ENCODE measurements at regions not wholly inside any gene's neighbourhood (a gene's known extent, or its start where the extent isn't known, plus 50 kb on each side); places are given as distances from the start of the nearest gene placed in this dataset.

DNA sequence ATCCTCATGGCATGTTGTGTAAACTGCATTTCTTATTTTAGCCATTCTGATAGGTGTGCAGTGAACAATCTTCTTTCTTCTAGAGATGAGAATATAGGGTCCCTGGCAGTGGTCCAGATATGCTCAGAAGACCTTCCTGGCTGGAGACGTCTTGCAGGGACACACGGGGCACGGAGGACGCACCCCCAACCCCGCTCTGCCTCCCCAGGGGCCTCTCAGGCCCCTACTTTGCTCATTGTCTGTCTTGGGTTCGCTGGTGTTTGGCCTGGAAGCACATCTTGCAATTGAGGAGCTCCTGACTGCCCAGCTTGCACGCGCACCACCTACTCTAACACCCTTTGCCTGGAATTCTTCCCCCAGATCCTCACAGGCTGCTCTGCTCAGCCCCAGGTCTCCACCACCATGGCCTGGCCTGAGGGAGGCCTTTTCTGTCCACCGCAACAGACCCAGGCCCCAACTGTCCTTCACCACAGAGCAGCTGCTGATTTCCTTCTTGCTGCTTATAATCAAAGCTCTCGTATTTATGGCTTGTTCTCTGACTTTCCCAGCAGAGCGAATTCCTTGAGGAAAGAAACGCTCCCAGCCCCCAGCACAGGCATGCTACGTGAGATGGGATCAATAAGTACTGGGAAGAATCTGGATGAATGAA lies 295.9 kb upstream of the HDAC4 start:
- no peak overlapping the region for H3K9ac ChIP-seq (ENCODE audit: insufficient read depth in 1 of 2, low read depth in 2 of 2, low read length in 2 of 2)
- H4K20me1 ChIP-seq (replicated peaks; ENCODE audit: control insufficient read depth, insufficient read depth, low read length) = no peaks in the 10 kb centered on the region
- in situ Hi-C loops (cut with MboI) (no loop called here), intact Hi-C loops (cut with micrococcal nuclease) (no loop called here)
- no peaks in the 10 kb centered on the region for H3K79me2 ChIP-seq (ENCODE audit: control insufficient read depth, insufficient read depth, low read length)
- DNase-seq (ENCODE audit: extremely low read depth in 1 of 4, low spot score in 3 of 4) = no peak
- H2AFZ ChIP-seq (ENCODE audit: low read depth, low read length) = no peak overlapping the region
- peaks cover 0 to 3% of the 10 kb centered on the region in 2 experiments; a peak in 2 of 5 replicates for H3K4me1 ChIP-seq (replicated peaks in 1 of 2; ENCODE audit: control insufficient read depth in 2 of 2, insufficient read depth in 2 of 2, low read length in 2 of 2)
- H3K27me3 ChIP-seq (ENCODE audit: control insufficient read depth in 2 of 2, insufficient read depth in 2 of 2, low read length in 2 of 2) = peaks cover 2 to 24% of the 10 kb centered on the region in 2 experiments; a peak in 2 of 5 replicates
- POLR2A ChIA-PET = interaction anchor here (0.6 kb wide), 1 partner anchor 56 kb away, joined by 4 read pairs; no protein-coding TSS in a partner anchor
- no peak overlapping the region for H3K4me2 ChIP-seq (ENCODE audit: insufficient read depth, low read length)
- H3K4me3 ChIP-seq = no peak overlapping the region
- no TSS peak for BruUV-seq (replicated peaks)
- H3K9me3 ChIP-seq (replicated peaks; ENCODE audit: control insufficient read depth, insufficient read depth, low read depth, low read length) = no peaks in the 10 kb centered on the region
- no peaks in the 10 kb centered on the region for H3K9me1 ChIP-seq (ENCODE audit: control insufficient read depth, insufficient read depth, low read length)
- WGBS (ENCODE audit: insufficient coverage, low coverage, missing lambda C conversion rate) = 2% methylated on average over 13 of the region's 13 CpGs
- CTCF ChIA-PET (ENCODE audit: low intra/inter-chr PET ratio) = no interaction called here
- no peak overlapping the region for H3K27ac ChIP-seq (ENCODE audit: extremely low read depth, low read depth, low read length)
- no peak for ATAC-seq
- FAIRE-seq = no peak
- no peaks in the 10 kb centered on the region for H3K36me3 ChIP-seq (ENCODE audit: control insufficient read depth, insufficient read depth, low read length)
- no peak for TF ChIP-seq KDM5B (IDR thresholded peaks at IDR 0.05; ENCODE audit: insufficient replicate concordance, low read depth, low read length)
- no peak for TF ChIP-seq TAF7 (tag; IDR thresholded peaks at IDR 0.05)
- TF ChIP-seq SIN3A (IDR thresholded peaks at IDR 0.05; ENCODE audit: borderline replicate concordance in 2 of 2, control insufficient read depth in 1 of 2, low read depth in 2 of 2, low read length in 2 of 2) = no peak
- TF ChIP-seq TRIM24 (IDR thresholded peaks at IDR 0.05) = no peak
- TF ChIP-seq ZNF583 (CRISPR knock-in tag; IDR thresholded peaks at IDR 0.05) = no peak
- no peak for TF ChIP-seq RBM15 (IDR thresholded peaks at IDR 0.05; ENCODE audit: insufficient read depth, low read length)
- TF ChIP-seq, protein P1, sequence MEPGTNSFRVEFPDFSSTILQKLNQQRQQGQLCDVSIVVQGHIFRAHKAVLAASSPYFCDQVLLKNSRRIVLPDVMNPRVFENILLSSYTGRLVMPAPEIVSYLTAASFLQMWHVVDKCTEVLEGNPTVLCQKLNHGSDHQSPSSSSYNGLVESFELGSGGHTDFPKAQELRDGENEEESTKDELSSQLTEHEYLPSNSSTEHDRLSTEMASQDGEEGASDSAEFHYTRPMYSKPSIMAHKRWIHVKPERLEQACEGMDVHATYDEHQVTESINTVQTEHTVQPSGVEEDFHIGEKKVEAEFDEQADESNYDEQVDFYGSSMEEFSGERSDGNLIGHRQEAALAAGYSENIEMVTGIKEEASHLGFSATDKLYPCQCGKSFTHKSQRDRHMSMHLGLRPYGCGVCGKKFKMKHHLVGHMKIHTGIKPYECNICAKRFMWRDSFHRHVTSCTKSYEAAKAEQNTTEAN (CRISPR knock-in tag; IDR thresholded peaks at IDR 0.05) = no peak
- no peak for TF ChIP-seq FOSL1 (tag; conservative IDR thresholded peaks at IDR 0.05)
- TF ChIP-seq SRSF3 (IDR thresholded peaks at IDR 0.05; ENCODE audit: insufficient read depth, low read length) = no peak
- TF ChIP-seq IFI16 (CRISPR knock-in tag; IDR thresholded peaks at IDR 0.05) = no peak
- no peak for TF ChIP-seq ZNF143 (CRISPR knock-in tag; IDR thresholded peaks at IDR 0.05)
- TF ChIP-seq, protein P2, sequence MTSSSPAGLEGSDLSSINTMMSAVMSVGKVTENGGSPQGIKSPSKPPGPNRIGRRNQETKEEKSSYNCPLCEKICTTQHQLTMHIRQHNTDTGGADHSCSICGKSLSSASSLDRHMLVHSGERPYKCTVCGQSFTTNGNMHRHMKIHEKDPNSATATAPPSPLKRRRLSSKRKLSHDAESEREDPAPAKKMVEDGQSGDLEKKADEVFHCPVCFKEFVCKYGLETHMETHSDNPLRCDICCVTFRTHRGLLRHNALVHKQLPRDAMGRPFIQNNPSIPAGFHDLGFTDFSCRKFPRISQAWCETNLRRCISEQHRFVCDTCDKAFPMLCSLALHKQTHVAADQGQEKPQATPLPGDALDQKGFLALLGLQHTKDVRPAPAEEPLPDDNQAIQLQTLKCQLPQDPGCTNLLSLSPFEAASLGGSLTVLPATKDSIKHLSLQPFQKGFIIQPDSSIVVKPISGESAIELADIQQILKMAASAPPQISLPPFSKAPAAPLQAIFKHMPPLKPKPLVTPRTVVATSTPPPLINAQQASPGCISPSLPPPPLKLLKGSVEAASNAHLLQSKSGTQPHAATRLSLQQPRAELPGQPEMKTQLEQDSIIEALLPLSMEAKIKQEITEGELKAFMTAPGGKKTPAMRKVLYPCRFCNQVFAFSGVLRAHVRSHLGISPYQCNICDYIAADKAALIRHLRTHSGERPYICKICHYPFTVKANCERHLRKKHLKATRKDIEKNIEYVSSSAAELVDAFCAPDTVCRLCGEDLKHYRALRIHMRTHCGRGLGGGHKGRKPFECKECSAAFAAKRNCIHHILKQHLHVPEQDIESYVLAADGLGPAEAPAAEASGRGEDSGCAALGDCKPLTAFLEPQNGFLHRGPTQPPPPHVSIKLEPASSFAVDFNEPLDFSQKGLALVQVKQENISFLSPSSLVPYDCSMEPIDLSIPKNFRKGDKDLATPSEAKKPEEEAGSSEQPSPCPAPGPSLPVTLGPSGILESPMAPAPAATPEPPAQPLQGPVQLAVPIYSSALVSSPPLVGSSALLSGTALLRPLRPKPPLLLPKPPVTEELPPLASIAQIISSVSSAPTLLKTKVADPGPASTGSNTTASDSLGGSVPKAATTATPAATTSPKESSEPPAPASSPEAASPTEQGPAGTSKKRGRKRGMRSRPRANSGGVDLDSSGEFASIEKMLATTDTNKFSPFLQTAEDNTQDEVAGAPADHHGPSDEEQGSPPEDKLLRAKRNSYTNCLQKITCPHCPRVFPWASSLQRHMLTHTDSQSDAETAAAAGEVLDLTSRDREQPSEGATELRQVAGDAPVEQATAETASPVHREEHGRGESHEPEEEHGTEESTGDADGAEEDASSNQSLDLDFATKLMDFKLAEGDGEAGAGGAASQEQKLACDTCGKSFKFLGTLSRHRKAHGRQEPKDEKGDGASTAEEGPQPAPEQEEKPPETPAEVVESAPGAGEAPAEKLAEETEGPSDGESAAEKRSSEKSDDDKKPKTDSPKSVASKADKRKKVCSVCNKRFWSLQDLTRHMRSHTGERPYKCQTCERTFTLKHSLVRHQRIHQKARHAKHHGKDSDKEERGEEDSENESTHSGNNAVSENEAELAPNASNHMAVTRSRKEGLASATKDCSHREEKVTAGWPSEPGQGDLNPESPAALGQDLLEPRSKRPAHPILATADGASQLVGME (CRISPR knock-in tag; IDR thresholded peaks at IDR 0.05) = no peak
- TF ChIP-seq, protein P3, sequence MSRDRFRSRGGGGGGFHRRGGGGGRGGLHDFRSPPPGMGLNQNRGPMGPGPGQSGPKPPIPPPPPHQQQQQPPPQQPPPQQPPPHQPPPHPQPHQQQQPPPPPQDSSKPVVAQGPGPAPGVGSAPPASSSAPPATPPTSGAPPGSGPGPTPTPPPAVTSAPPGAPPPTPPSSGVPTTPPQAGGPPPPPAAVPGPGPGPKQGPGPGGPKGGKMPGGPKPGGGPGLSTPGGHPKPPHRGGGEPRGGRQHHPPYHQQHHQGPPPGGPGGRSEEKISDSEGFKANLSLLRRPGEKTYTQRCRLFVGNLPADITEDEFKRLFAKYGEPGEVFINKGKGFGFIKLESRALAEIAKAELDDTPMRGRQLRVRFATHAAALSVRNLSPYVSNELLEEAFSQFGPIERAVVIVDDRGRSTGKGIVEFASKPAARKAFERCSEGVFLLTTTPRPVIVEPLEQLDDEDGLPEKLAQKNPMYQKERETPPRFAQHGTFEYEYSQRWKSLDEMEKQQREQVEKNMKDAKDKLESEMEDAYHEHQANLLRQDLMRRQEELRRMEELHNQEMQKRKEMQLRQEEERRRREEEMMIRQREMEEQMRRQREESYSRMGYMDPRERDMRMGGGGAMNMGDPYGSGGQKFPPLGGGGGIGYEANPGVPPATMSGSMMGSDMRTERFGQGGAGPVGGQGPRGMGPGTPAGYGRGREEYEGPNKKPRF (IDR thresholded peaks at IDR 0.05; ENCODE audit: low read depth, low read length) = no peak
